CD4-positive, alpha-beta T cell treated with Interferon gamma for 1 hour (primary cell): ENCODE measurements at regions not wholly inside any gene's neighbourhood (a gene's known extent, or its start where the extent isn't known, plus 50 kb on each side); places are given as distances from the start of the nearest gene placed in this dataset.
"Not testable (repeated sequence)": the region's sequence is repeated elsewhere in the genome, so short reads cannot be mapped to it uniquely, and the experiment has no call there.

Source experiments
- DNase-seq: peaks from one replicate; pipeline ENCODE4 v3.0.0-alpha.2; 2020

GRCh38 chr12:97616946-97617345 is 154.3 kb downstream of the RMST start:
- no peak for DNase-seq

DNA sequence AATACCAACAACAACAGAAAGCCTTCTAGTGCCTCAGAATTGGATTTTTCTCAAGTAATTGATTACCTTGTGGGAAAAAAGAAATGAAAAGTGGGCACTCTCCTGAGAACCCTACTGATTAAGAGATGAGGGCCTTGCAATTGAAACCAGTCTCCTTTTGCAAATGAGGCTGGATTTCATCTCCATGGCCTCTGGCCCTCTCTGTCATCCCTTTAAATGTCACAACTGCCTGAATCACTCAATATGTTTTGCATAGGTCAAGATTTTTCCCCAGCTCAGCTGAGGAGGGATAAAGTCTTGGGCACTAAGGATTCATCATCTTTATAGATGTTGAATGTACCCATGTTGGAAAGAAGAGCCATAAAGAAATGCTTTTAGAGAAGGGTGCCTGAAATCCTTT is 166.4 kb downstream of the RMST start:
- no peak for DNase-seq

DNA sequence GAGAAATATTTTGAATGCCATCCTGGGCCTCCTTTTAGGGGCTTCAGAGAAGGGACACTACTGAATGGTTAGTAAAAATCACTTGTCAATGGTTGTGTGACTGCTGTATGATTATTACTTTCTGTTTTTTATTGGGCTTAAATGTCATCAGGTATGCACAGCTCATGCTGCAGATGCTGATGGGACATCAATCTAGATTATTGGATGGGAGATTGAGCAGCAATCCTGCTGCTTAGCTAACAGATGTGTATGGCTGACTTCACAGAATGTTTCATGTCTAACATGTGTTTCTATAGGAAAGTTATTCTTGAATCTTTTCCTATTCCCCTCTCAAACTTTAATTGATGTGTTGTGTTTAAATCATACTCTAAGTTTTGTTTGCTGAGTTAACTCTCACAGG is 166.8 kb downstream of the RMST start:
- DNase-seq: no peak

DNA sequence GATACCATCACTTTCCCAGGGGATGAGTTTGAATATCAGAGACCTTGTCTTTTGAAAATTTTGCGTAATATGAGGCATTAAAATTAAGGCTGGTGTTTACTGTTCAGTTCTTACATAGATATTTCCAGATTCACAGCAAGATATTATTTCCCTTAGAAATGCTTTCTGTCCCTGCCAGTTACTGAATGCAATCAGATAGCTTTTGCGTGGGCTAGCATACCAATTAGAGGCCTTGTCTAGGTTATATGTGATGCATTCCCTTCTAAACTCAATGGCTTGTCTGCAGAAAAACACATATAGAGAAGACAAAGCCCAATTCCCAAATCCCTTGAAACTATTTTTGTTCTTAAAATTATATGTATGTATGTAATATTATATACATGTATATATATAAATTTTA is 167.8 kb downstream of the RMST start:
- no peak for DNase-seq

GRCh38 chr12:97630875-97631274 is 168.3 kb downstream of the RMST start:
- no peak for DNase-seq

DNA sequence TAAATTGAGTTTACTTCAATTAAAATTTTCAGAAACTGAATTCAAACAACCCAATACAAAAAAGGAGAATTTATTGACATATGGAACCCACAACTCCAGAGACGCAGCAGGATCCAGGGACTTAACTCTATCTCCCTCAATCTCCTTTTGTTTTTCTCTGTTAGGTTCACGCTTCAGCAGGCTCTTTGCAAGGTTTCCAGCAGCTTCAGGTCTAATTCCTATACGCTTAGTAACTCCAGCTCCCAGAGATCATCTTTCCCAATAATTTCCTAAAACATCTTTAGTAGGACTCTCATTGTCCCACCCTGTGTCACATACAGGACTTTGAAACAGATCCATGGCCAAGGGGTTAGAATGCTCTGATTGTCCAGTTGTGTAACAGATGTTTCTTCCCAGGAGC is 175.2 kb downstream of the RMST start:
- DNase-seq: no peak

GRCh38 chr12:97638739-97639138 is 176.1 kb downstream of the RMST start:
- no peak for DNase-seq

GRCh38 chr12:97639702-97640101 is 177.1 kb downstream of the RMST start:
- DNase-seq: no peak

GRCh38 chr12:97640826-97641225 is 178.2 kb downstream of the RMST start:
- no peak for DNase-seq

DNA sequence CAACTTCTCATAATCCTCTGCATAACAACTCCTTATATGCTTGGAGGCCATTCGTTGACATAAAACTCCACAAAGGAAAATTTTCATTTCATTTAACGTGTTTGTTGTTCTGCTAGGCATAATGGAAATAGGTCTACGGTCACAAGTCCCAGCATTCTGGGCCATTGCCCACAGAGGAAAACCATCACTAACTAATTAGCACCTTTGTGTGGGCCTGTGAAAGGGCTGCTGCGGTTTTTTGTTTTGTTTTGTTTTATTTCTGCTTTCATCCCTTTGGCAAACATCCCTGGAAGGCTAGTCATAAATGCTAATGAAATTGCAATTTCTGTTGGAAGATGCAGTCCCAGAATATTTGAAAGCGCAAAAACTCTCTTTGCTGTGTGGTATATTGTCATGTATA is 180.3 kb downstream of the RMST start:
- no peak for DNase-seq

GRCh38 chr12:97643924-97644323 is 181.3 kb downstream of the RMST start:
- no peak for DNase-seq

DNA sequence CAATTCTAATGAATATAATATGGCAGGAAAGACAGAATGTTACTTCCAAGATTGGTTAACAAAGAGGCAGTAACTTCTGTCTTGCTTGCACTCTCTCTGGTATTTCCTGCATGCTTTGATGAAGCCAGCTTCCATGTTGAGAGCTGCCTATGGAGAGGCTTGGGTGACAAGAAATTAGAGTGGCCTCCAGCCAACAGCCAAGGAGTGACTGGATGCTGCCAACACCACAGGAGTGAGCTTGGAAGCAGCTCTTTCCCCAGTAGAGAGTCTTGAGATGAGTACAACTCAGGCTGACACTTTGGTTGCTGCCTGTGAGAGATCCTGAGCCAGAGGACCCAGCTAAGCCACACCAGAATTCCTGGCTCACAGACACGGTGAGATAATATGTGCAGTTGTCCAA is 183.1 kb downstream of the RMST start:
- no peak for DNase-seq

DNA sequence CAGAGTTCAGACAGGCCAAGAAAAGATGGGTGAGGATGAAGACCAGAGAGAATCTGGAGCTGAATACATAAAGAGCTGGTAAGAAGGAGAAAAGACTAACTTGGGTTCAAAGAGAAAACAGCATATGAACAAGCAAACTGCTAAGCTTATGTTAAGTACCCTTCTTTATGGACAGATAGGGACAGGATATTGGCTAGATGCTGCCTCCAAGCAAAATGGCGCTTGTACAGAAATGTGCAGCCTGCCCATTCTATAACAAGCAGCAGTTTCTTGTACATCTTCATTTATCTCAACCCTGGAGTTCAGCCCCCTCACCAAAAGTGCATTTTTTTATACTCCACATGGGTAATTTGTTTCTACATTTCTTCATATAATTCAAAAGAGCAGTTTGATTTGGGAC is 184.5 kb downstream of the RMST start:
- no peak for DNase-seq

DNA sequence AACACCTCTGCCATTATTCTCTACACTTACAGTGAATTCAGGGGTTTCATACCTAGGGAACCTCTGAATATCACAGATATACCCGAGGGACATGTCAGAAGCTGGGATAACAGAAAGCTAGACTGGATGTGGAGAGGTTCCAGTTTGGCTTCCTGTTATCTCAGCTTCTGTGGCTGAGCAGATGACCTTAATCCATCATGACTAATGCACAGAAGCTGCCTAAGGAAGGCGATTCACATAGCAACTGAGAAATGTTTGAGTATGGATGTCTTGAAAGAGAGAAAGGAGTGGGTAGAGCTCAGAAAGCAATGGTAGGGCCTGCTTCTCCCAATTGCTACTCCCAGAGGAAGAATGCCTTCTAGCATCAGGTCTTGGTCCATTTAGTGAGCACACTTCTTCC is 187.6 kb downstream of the RMST start:
- no peak for DNase-seq

DNA sequence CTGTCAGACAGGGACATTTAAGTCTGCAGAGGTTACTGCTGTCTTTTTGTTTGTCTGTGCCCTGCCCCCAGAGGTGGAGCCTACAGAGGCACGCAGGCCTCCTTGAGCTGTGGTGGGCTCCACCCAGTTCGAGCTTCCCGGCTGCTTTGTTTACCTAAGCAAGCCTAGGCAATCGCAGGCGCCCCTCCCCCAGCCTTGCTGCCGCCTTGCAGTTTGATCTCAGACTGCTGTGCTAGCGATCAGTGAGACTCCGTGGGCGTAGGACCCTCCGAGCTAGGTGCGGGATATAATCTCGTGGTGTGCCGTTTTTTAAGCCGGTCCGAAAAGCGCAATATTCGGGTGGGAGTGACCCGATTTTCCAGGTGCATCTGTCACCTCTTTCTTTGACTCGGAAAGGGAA is 193.9 kb downstream of the RMST start:
- not testable (repeated sequence) for DNase-seq

DNA sequence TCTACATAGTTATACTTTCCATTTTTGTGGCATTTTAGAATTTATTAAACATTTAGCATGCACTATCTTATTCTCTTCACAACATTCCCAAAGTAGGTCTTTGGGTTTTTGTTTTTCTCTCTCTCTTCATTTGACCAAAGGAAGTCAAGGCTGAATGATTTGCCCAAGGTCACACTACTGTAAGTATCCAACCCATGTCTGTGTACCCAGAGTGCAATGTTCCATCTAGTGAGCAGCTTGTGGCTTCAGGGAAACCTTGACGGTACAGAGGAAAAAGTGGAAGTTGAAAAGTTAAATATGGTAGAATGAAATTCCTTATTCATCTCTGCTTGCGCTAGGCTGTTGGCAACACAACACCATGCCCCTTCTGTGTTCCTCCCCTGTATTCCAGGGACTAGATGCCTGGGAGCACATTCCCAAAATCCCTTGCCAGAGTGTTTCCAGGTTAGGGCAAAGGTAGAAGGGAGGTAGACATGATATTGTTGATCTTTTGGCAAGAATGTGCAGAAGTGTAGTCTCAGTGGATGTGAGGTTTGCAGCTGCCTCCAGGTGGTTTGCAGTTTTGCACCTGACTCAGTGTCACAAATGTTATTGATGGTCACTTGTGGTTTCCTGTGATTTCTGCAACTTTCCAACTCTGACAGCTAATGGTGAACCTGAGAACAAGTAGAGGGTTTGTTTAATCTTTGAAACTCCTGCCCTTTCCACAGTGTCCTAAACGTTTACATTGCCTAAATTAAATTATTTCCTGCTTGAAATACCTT is 196.7 kb downstream of the RMST start:
- DNase-seq: no peak

GRCh38 chr12:97666263-97666662 is 203.7 kb downstream of the RMST start:
- no peak for DNase-seq

DNA sequence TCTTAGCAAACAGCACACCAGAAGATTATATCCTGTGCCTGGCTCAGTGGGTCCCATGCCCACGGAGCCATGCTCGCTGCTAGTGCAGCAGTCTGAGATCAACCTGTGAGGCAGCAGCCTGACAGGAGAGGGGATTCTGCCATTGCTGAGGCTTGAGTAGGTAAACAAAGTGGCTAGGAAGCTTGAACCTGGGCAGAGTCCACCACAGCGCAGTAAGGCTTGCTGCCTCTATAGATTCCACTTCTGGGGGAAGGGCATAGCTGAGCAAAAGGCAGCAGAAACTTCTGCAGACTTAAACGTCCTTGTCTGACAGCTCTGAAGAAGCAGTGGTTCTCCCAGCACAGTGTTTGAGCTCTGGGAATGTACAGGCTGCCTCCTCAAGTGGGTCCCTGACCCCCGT is 210.3 kb downstream of the RMST start:
- DNase-seq: no peak

DNA sequence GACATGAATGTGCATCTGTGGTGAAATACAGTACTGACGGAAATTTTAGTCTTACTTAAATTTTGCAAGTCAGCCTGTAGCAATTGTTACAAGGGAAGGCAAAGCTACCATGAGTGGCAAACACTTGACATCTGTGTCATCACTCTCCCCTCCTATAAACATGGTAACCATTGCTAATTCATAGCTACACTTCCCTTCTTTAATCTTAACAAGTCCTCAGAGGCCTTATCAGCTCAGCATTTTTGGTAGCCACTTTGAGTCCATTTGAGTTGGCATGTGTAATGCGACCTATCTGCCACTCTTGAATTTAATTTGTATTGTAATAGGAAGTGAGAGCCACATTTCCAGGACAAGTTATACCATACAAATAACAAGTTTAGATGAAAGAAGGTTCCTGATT is 218.1 kb downstream of the RMST start:
- no peak for DNase-seq

GRCh38 chr12:97681612-97682504 is 219.3 kb downstream of the RMST start:
- no peak for DNase-seq

DNA sequence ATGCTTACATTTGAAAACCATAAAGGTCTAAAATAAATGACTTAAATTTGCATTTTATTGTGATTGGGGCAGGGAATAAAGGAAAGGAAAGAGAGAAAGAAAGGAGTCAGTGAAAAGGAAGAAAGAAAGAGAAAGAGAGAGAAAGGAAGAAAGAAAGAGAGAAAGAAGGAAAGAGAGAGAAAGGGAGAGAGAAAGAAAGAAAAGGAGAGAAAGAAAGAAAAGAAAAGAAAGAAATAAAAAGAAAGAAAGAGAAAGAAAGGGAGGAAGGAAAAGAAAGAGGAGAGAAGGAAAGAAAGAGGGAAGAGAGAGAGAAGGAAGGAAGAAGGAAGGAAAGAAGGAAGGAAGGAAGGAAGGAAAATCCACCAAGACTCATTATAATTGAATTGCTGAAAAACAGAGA is 222.8 kb downstream of the RMST start:
- no peak for DNase-seq

GRCh38 chr12:97701901-97702300 is 239.3 kb downstream of the RMST start:
- DNase-seq: no peak

DNA sequence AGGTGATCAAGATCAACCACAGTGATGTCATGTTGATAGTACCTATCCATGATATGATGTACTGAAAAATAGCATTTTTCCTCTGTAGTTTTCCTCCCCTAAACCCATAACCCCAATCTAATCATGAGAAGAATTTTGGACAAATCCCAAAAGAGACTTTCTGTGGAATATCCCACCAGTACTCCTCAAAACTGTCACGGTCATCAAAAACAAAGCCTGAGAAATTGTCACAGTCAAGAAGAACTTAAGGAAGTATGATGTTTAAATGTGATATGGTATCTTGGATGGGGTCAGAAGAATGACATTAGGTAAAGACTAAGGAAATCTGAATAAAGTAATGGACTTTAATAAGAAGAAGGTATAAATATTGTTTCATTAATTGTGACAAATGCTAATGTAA is 248.8 kb downstream of the RMST start:
- DNase-seq: no peak

DNA sequence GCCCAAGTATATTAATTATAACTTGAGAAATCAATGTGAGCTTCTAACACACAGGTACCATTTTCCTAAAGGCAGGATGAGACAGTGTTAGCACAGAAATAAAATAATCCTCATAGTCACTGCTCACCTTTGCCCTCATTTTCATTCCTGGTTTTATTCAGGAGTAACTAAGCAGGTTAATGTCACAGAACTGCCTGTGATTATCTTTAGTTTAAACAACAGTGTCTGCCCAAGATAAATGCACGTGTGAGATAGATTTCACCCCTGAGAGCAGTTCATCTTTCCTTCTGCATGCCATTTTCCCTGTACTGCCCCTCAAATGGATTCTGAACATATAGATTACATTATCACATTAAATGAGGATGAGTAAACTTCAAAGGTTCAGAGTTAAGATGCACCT is 250.7 kb downstream of the RMST start:
- DNase-seq: no peak
